OCI-M1 (cell line): ENCODE measurements at regions not wholly inside any gene's neighbourhood (a gene's known extent, or its start where the extent isn't known, plus 50 kb on each side); places are given as distances from the start of the nearest gene placed in this dataset.
"Not testable (repeated sequence)": the region's sequence is repeated elsewhere in the genome, so short reads cannot be mapped to it uniquely, and the experiment has no call there.

Experiments
- DNase-seq: peaks from one replicate; lab custom pipeline; 2025; lab: John Stamatoyannopoulos, UW

DNA sequence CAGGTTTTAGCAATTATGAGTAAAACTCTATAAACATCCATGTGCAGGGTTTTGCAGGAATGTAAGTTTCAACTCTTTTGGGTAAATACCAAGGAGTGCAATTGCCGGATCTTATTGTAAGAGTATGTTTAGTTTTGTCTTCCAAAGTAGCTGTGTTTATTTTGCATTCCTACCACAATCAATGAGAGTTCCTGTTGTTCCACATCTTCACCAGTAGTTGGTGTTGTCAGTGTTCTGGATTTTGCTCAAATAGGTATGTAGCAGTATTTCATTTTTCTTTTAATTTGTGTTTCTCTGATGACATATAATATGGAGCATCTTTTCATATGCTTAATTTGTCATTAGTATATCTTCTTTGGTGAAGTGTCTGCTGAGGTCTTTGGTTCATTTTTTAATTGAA, 185.1 kb upstream of the GALNT15 start:
- DNase-seq: no peak

DNA sequence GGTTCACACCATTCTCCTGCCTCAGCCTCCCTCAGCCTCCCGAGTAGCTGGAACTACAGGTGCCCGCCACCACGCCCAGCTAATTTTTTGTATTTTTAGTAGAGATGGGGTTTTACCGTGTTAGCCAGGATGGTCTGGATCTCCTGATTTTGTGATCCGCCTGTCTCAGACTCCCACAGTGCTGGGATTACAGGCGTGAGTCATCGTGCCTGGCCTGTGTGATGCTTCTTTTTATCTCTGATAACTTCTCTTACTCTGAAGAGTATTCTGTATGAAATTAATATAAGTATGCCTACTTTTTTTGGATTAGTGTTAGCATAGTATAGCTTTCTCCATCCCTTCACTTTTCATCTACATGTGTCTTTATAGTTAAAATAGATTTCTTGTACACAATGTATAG, 180.8 kb upstream of the GALNT15 start:
- DNase-seq: not testable (repeated sequence)

DNA sequence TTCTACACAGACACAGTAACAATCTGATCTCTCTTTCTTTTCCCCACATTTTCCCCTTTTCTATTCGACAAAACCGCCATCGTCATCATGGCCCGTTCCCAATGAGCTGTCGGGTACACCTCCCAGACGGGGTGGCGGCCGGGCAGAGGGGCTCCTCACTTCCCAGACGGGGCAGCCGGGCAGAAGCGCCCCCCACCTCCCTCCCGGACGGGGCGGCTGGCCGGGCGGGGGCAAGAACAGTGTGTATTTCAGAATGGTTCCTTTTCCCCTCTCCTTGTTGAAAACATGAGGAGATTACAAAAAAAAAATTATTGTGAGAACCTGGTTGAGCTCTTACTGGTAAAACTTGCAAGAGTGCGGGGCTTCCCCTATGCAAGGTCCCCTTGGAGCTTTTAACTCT, 178.0 kb upstream of the GALNT15 start:
- not testable (repeated sequence) for DNase-seq

DNA sequence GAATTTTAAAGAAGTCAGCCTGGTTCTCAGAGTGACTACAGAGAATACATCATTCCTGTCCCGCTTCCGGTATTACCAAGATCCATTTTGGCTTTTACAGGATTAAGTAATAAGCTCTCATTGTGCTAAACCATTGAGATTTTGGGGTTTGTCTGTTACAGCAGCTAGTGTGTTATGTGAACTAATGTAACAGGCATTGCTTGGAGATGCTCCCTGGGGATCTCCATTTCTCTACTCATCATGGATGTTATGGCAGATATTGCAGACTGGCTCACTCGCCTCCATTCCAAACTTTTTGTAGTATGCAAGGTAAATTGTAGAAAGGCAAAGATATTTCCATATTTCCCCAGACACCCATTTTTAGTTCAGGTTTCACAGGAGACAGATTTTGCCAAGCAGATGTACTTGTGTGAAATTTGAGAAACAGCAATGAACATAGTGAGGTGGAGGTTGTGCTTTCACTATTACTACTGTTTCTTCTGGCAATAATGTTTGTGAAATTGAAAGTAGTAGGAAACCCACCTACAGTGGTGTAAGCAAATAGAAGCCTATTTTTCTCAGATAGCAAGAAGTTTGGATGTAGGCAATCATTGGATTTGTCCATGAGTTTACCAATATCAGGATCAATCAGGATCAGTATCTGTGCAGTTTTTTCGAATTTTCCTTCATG, 177.1 kb upstream of the GALNT15 start:
- DNase-seq: no peak

DNA sequence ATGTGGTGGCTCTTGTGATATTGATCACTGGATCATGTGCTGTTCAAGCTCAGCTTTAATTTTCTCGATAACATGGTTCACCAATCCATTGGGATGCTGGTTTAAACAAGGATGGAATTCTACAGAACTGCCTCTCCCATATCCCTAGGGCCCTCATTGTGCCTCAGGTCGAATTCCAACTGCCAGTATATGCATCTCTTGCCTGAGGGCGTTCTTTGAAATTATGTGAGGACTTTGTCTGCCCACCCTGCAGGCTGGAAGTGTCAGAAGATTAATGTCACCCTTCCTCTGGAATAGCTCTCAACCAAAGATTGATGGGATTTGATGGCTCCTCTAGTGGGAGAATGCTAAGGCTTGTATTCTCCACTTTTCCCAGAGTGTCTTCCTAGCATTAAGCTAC, 175.6 kb upstream of the GALNT15 start:
- no peak for DNase-seq

DNA sequence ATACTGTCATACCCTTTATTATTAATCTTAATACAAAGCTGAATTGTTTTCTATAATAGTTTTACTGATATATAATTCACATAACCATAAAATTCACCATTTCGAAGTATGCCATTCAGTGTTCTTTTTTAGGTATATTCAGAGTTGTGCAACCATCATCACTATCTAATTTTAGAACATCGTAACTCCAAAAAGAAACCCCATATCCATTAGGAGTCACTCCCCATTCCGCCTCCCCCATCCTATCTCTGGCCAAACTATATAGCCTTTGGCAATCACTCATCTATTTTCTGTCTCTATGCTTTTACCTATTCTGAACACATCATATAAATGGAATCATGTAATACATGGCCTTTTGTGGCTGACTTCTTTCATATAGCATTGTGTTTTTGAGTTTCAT, 169.7 kb upstream of the GALNT15 start:
- DNase-seq: no peak

DNA sequence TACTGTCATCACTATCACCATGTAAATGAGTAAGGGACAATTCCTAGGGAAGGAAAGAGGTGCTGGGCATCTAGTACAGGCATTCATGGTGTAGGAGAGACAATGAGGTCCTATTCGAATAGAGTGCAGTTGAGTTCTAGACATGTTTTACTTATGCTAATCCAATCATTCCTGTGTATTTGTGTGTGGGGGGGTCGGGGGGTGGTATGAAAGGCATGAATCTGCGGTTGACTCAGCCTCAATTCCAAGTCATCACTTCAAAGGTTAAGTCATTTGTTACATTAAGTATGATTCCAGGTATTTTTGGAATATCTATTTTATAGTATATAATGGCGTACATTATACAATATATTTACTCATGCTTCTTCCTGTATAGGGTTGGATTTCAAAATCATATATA, 163.1 kb upstream of the GALNT15 start:
- DNase-seq: no peak

DNA sequence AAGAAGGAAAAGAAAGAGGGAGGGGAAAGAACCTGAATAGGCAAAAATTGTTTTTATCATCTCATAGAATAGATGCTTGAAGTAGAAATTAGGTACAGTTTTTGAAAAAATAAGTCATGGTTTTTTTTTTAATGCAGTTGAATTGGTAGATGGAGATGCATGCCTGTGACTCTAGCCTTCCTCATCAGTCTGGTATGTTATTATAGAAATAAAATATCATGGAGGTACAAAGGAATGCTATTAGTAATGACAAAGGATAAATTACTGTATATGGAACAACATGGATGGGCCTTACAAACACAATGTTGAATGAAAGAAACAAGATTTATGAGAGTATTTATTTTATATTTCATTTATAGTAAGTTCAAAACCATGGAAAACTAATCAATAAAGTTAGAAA, 162.4 kb upstream of the GALNT15 start:
- no peak for DNase-seq

DNA sequence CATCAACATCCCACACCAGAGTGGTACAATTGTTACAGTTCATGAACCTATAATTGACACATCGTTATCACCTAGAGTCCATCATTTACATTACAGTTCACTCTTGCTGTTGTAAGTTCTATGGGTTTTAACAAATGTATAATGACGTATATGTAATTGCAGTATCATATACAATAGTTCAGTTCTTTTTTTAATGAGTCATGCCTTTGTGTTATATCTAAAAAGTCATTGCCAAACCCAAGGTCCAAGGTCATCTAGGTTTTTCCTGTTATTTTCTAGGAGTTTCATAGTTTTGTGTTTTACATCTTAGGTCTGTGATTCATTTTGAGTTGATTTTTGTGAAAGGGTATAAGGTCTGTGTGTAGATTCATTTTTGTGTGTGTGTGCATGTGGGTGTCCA, 160.9 kb upstream of the GALNT15 start:
- no peak for DNase-seq

DNA sequence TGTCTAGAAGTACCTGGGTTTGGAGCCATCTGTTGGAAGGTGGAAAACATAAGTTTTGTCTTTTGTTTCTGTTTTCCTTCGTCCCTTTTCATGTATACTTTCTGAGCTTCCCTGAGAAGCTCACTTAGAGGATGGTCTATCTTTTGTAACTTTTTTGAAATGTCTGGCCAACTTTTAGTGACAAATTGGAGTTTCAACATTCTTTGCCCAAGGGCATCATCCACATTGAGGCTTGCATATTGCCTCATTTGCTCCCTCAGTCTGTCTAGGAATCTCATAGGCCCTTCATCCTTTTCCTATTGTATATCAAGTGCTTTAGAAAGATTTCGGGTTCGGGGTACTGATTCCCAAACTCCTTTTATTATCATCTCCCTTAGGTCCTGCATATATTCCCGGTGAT, 152.7 kb upstream of the GALNT15 start:
- not testable (repeated sequence) for DNase-seq

DNA sequence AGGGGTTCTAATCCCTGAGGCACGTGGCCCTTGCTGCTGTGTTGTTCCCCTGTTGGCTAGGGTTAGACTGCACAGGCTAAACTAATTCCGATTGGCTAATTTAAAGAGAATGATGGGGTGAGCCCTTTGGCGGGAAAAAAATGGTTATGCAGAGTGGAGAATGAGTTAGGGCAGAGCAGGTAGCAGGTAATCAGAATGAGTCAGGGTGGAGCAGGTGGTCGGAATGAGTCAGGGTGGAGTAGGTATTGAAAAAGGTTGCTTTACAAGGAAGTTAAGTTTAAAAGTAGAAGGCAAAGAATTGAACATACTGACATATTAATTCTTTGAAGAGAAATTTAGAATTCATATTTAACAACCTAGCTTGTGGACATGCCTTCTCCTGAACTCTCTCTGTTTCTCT, 150.6 kb upstream of the GALNT15 start:
- not testable (repeated sequence) for DNase-seq

DNA sequence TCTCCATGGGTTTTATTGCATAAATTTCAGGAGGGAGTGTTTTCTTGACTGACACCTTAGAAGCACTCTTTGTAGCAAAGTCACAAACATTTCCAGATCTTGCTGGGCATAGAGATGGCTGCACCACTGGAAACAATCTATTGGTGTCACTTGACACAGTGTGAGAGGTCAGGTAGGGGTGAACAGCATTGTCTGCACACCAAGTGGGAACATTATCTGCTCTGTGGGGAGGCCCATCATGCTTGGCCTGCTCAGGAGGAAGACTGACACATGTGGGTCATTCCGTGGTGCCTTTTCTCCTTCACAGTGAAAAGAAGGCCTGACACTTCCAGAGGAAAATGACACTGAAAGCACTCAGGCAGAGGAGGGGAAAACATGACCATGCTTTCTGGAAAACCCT, 149.9 kb upstream of the GALNT15 start:
- DNase-seq: no peak

DNA sequence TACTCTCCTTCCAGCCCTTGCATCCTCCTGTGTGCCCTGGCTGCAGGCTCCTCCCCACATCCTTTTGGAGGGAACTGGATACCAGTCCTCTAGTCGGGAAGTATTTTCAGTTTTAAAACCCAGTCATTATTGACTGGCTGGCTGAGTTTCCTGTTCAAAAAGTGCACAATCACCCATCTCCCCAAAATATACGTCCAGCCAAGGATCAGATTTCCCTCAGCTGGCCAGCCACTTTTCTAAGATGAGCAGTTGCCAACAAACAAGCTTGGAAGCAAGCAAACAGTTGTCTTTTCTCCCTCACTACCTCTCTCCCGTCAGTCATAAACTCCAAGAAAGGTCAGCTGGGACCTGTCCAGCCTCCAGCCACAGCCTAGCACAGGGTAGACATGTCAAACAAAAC, 147.7 kb upstream of the GALNT15 start:
- no peak for DNase-seq

DNA sequence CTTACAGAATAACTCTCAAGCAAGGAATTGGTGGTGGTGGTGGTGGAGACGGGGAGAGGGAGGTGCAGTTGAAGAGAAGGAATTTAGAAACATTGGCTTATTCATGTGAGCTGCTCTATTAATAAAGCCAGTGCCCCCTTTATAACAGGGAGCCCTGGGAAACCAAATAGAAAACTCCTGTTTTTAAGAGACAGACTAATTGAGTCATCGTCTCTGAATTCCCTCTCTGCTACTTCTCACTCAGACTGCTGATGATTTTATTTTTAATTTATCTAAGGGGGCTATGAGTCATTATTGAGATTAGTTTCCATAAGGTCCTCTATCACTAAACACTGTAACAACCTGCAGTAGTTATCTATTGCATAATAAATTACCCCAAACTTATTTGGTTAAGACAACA, 145.9 kb upstream of the GALNT15 start:
- DNase-seq: no peak

DNA sequence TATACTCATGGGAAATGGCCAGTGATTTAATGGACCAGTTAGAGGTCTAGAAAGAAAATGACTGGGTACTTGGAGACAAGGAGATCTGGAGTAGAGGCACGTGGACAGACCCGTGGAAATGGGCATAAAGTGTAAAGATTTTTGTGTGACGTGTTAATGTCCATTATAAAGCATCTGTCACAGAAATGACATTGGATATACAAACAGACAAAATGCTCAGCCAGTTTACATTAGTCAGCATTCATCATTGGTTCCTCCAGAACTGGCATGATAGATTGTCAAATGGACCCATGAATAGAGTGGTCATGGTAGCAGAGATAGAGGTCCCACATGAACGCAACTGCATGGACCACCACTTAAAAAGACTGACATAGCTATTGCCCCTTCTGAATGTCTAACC, 144.1 kb upstream of the GALNT15 start:
- no peak for DNase-seq

DNA sequence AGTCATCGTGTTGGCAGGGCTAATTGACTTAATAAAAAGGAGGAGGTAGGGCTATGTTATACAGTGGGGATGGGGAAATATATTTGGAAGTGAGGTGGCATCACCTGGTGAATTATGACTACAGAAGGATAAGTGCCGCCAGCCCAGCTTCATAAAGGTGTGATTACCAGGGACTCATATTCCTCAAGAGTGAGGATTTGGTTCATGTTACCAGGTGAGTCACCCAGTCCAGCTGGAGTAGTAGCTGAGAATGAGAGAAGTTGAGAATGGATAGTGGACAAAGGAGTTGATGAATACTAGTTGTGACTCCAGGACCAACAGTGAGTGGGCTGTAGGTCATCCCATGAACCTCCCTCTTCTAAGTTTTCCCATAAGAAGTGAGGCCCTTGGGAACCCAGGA, 143.0 kb upstream of the GALNT15 start:
- DNase-seq: no peak

DNA sequence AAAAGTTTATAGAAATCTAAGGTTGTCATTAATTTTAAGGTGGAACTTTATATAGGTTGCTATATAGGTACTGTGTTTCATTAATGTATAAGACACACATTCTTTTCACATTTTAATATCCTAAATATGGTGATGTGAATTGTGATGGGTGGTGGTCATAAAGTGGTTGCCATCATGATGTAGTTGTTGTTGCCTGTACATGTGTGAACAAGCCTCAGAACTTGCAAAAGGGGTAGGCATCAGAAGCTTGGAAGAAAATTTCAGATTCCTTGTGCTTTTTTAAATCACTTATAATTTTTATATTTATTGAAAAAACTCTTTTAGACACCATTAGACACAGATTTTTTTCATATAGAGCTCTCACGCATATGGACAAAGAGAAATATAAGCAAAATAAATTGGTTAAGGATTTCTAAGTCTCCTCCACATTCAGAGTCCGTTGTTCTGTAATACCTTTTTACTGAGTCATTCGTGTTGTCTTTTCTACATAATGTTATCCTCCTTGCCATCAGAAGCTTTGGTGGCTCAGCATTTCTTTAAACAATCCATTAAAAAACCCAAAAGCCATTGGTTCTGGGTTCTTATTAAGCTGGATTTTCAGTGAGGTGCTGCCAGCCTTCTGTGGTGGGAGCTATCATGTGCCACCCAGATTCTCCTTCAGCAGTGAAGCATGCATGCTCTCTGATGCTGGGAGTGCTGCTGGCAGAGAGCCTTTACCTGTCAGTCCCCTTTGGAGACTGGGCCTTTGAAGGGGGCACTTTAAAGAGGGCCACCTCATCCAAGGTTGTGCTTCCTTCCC, 140.4 kb upstream of the GALNT15 start:
- DNase-seq: peak; percentile 11

DNA sequence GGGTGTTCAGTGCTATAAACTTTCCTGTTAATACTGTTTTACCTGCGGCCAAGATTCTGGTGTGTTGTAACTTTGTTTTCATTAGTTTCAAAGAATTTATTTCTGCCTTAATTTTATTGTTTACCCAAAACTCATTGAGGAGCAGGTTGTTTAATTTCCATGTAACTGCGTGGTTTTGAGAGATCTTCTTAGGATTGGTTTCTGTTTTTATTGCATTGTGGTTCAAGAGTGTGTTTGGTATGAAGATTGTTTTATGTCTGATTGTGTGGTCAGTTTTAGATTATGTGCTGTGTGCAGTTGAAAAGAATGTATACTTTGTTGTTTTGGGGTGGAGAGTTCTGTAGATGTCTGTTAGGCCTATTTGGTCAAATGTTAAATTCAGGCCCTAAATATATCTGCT, 133.5 kb upstream of the GALNT15 start:
- no peak for DNase-seq

DNA sequence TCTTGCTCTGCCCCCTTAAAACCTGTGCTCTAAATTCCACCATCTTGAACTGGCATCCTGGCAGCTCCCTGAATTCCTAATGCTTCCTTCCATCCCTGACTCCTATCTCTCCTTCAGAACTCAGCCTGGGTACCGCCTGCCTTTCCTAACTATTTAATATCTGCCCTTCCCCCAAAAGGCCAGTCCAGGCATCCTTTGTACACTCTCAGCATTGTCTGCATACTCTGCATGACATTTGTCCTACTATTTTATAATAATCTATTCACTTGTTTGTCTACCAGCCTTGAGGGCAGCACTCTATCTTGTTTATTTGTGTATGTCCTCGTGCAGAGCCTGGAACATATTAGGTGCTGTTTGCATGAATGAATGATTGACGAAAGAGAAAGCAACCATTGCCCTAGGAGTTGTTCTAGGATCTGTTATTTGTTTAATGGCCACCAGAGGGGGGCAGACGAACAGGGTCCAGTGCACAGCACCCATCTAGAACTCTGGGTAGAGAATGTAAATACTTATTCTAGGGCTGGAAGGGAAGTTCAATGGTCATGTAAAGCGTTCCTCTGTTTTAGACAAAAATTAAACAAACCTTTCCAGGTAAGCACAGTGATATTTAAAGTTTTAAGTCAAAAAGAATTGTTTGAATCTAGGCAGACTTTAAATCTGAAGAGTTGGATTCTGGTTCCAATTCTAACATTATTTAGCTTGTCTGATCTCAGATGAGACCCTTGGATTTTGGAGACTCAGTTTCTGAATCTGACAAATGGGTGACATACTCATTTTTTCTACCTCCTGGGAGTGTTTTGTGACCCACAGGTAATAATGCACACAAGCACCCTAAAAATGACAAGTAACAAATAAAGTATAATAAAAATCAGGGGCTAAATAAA, 125.8 kb upstream of the GALNT15 start:
- peak; percentile 85 for DNase-seq

DNA sequence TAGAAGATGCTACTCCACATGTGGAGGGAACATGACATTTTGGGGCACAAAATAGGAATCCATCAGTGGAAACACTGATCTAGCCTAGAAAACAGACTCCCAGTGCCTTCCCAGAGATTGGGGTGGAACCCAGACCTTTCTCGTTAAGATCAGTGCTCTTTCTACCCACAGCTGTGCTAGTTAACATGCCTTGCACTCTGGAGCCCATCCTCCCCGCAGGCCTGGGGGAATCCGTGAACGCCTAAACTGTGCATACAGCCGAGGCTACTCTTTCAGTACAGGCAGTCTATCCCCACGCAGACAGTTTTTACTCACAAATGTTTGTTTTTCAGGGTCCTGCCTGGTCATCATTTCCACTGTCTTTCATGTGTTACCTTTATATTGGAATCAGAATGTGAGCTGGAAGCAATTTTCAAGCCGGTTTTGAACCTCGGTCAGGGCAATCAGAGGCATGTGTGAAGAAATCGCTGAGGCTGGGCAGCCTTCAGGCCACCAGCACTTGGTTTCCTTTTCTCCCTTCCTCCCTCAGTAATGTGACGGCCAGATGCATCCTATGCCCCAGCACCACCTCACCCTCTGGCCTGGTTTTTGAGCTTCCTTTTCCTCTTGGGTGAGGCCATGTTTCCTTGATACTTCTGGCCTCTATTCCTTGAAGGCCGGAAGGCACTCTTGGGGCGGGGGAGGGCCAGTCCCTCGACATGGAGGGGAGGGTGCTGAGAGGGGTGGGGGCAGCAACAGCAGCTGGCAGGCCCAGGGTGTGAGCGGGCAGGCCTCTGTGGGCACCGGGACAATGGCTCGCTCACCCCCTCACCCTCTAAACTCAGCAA, 123.6 kb upstream of the GALNT15 start:
- no peak for DNase-seq

DNA sequence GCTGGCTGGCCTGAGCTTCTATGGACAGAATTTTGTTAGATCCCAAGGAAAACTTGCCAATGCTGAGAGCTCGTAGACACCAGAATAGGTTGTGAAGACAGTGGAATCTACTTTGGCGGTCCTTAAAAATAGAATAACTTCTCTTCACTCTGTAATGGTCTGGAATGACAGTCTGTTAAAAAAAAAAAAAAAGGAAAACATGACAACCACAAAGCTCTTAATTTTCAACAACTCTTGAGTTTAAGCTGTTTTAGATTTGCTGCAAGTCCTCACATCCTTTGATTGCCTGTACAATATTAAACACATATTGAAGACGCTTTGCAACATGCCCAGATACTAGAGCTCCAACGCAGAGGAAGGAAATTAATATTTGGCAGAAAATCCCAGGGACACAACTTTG, 122.8 kb upstream of the GALNT15 start:
- DNase-seq: no peak

DNA sequence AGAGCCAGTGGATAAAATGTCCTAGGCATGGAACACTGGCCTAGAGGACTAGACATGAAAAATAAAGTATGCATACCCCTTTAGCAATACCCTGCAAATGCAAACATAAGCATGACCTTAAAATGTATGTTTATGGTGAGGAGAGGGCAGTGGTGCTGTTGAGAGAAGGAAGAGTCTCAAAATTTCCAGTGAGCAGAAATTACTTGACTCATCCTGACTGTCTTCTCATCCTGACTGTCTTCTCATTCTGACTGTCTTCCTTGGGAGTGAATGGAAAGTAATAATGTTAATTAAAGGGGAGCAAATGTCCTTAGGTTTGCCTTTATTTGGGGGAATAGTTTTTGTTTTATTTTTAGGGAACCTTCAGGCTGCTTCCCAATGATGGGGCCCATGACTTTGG, 121.5 kb upstream of the GALNT15 start:
- no peak for DNase-seq
